Endometrium (tissue), 2 donors: ENCODE measurements at regions not wholly inside any gene's neighbourhood (a gene's known extent, or its start where the extent isn't known, plus 50 kb on each side); places are given as distances from the start of the nearest gene placed in this dataset.
"Not testable (repeated sequence)": the region's sequence is repeated elsewhere in the genome, so short reads cannot be mapped to it uniquely, and the experiment has no call there.

Source experiments
- FAIRE-seq: peaks from 2 replicates; lab custom pipeline; 2012; peaks lifted over from hg19 to GRCh38; lab: Jason Lieb, UNC
- donor health status: control.
- donor health status: control.

DNA sequence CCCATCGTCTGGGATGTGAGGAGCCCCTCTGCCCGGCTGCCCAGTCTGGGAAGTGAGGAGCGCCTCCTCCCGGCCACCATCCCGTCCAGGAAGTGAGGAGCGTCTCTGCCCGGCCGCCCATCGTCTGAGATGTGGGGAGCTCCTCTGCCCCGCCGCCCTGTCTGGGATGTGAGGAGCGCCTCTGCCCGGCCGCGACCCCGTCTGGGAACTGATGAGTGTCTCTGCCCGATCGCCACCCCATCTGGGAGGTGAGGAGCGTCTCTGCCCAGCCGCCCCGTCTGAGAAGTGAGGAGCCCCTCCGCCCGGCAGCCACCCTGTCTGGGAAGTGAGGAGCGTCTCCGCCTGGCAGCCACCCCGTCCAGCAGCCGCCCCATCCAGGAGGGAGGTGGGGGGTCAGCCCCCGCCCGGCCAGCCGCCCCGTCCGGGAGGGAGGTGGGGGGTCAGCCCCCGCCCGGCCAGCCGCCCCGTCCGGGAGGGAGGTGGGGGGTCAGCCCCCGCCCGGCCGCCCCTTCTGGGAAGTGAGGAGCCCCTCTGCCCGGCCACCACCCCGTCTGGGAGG, 705.8 kb downstream of the DTWD2 start:
- not testable (repeated sequence) for FAIRE-seq

- FAIRE-seq, result no peak
These were observed 708.6 kb downstream of the DTWD2 start for GRCh38 chr5:118279540-118280294.

DNA sequence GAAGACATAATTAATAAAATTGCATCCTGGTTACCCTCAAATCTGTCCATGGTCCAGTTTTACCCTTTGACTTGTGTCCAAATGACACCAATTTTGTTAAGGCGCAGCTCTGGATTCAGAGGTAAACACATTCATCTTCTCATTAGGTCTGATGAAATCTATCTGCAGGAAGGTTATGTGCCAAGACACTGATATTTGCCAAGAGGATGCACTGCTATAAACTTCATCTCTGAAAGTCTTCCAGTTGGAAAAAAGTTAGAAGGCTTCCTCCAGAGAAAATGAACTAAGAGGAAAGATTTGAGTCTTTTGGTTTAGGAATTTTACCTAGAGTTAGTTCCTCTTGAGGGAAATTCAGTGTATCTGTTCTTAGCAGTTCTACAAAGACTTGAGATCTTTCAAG, 717.8 kb downstream of the DTWD2 start:
- FAIRE-seq, result no peak

- no peak for FAIRE-seq
These were observed 730.1 kb downstream of the DTWD2 start for GRCh38 chr5:118258223-118258622.

DNA sequence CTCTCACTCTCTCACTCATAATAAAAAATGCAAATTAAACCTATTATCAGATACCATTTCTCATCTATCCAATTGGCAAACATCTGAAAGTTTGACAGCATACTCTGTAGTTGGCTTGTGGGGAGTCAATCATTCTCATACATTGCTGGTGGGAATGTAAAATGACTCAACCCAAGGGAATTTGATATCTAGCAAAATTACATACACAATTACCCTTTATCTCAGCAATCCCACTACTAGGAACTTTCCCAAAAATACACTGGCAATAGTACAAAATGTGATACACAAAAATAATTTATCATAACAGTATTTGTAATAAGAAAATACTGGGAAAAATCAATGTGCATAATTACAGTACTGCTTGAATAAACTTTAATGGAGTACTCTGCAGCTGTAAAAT, 731.3 kb downstream of the DTWD2 start:
- FAIRE-seq, result no peak

DNA sequence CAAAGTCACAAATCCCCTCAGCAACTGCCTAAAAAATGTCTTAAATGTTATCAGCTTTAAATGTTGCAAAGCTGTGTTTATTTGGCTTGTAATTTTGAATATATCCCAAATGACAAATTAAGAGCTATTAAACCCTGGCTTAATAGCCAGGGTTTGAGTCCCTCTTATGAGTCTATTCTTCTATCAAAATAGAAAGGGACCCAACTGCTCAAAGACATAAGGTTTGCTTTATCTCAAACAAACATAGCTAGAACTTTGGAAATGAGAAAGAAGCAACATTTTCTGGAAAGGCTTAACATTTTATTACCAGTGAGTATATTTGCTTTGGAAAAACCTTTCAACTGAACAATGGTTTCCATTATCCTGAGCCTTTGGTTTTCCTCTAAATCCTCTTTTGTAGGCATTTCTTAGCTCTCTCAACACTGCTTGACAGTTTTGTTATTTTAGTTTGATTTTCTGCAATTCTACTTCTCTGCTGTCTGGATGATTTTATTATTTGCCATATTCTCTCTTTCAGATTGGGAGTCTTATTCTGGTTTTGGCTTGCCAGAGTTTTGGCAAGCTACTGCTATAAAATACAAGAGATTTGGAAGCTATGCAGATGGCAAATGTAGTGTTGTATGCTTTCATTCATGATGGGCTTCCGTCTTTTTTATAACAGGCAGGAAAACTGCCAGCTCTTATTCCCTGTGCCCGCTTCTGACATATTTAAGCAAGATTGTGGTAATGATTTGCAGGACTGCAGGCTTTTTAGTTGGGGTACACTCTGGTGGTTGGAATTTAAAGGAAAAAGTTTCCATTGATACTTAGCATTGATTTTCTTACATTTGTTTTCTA, 734.9 kb downstream of the DTWD2 start:
- no peak for FAIRE-seq

- FAIRE-seq, result no peak
These were observed 739.0 kb downstream of the DTWD2 start for GRCh38 chr5:118249386-118249785.

DNA sequence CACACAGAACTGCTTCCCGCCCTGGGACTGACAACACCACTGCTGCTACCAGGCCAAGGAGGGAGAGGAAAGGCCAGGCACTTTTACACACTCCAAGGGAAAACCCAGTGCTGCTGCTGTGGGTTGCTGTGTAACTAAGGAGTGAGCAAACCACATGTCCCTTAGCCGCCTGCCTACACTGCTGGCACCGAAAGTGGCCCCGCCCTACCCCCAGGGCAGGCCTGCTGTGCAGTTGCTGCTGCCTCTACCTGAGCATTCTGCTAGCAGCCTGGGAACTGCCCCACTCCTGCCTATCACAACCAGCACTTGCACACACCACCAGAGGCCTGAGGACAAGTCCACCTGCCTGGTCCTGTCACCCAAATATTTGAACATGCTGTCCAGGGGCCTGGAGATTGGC, 740.9 kb downstream of the DTWD2 start:
- no peak for FAIRE-seq

DNA sequence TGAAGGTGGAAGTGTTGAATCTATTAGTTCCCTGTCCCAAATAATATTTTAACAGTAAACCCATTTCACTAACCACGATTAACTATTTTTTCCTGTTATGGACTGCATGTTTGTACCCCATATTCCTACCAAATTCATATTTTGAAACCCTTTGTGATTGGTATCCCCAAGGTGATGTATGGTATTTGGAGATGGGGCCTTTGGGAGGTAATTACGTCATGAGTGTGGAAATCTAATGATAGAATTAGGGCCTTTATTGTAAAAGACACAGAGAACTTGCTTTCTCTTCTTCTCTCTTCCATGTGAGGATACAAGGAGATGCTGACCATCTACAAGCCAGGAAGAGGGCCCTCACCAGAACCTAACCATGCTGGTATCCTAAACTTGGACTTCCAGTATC, 744.7 kb downstream of the DTWD2 start:
- FAIRE-seq, result no peak

- no peak for FAIRE-seq
These were observed 745.3 kb downstream of the DTWD2 start for GRCh38 chr5:118243068-118243467.

GRCh38 chr5:118236108-118236849, 752.1 kb downstream of the DTWD2 start:
- FAIRE-seq, result no peak

DNA sequence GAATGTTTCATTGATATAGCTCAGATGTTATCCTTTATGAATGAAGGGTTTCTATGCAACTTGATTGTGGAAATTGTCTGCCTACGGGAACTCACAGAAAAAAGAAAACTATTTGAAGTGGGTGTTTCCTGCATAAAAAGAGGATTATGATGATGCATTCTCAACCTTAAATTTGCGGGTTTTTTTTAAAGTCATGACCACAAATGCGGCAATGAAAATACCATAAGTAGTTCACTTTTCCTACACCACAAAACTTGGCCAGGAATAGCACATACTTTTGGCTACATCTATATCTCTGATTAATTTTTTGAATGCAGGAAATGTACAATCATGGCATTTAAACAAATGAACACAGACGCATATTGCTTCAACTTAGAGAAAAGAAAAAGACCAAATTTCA, 754.7 kb downstream of the DTWD2 start:
- FAIRE-seq, result no peak

DNA sequence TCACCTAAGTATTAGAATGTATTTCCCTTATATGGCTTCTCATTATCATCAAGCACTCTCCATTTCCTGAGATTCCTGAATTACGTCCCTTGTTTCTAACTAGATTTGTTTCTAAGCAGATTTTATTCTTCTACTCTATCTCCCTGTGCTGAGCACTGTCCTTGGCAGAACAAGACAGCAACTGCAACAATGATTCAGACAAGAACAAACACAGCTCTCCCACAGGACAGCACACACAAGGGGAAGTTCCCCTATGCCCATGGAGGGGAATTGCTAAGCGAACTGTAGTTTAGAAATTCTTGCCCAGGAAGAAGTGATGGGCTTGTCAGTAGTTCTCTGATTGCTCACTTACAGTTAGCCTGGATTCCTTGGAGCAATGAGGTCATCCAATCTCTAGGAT, 759.9 kb downstream of the DTWD2 start:
- FAIRE-seq, result no peak

- no peak for FAIRE-seq
These were observed 763.8 kb downstream of the DTWD2 start for GRCh38 chr5:118224546-118224945.

- FAIRE-seq, result no peak
These were observed 767.7 kb downstream of the DTWD2 start for GRCh38 chr5:118220556-118221195.

- FAIRE-seq, result no peak
These were observed 776.7 kb downstream of the DTWD2 start for GRCh38 chr5:118211606-118212005.

GRCh38 chr5:118208031-118208453, 780.3 kb downstream of the DTWD2 start:
- FAIRE-seq, result no peak

GRCh38 chr5:118199801-118200200, 788.5 kb downstream of the DTWD2 start:
- no peak for FAIRE-seq

DNA sequence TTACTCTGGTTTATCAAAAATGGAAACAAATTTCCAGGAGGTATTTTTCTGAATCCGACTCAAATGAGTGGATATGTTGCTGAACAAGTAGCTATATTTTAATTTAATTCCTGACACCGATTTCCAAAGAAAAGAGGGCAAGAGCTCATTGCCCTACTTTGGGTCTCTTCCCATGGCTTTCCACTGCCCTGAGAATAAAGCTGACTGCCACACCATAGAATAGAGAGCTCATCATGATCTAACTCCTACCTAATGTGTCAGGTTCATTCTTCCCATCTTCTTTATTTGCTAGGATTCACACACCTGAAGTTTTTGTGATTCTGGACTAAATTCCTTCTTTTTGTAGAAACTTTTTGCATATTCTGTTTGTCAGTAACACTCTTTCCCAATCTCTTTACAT, 792.1 kb downstream of the DTWD2 start:
- FAIRE-seq, result no peak

GRCh38 chr5:118195211-118195610, 793.1 kb downstream of the DTWD2 start:
- no peak for FAIRE-seq

DNA sequence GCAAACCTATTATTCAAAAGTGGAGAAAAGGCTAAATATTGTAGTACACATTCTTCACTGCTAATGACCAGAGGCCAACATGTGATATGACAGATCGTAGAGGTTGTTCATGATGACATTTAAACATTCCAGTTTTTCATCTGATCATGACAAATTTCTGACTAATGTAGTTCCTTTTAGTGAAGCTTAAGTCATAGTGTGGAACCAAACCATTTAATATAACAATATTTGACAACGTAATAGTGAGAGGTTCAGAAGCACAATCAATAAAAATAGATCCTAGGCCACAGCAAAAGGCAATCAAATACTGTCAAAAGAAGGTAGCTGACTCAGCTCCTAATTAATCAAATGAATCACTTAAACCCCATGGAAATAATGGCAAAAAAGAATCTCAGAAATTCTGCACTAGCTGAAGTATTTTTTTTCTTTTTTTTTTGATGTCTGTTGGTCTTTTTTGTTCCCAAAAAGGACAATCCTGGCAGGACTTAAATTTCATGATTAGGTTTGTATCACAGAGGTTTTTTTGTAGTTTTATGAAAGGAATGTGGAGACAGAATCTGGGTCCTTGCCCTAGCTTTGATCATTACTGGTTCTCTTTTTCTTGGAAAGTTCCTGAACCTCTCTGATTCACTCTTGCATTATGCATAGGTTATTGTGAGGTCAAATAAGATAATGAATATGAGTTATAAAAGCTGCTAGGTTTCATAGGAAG, 795.0 kb downstream of the DTWD2 start:
- FAIRE-seq, result no peak
